ENCODE measurements at regions not wholly inside any gene's neighbourhood (a gene's known extent, or its start where the extent isn't known, plus 50 kb on each side); places are given as distances from the start of the nearest gene placed in this dataset.

DNA sequence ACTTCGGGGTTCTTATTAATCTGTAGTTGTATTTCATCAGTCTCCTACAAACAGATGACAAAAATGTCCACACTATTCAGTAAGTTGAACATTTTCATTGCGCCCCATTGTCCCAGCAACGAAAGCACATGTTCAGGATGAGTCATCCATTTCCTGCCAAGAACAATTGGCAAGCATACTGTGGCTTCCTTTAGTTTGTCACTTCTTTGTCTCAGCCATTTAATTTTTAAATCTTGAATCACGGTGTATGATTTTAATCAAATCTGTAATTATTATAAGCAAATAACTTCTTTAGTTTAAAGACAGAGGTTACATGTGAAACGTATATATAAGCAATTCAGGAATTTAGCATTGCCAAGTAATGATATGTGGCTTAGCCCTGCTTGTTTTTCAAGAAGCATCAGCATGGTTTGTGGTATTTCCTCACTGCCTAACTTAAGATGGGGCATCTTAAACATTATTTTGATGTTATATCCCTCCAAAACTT, 211.3 kb upstream of the KRR1 start:
- Histone ChIP-seq H3K9me3 (no peaks in the 10 kb centered on the region), H3K4me3 (no peak overlapping the region), H3K36me3 (replicated peaks in 1 of 2; ENCODE audit: insufficient read depth in 1 of 2, low read depth in 2 of 2) (no peaks in the 10 kb centered on the region), H3K27me3 (no peaks in the 10 kb centered on the region), H3K4me1 (peaks cover 28% of the 10 kb centered on the region), H3K27ac (peak overlapping the region in 2 of 4 donors; percentile 43 to 44)
- intact Hi-C loops (cut with DNase I), result no loop called here
- DNase-seq, result peak; percentile 29 to 67 (median 54)
- TF ChIP-seq, protein P1, sequence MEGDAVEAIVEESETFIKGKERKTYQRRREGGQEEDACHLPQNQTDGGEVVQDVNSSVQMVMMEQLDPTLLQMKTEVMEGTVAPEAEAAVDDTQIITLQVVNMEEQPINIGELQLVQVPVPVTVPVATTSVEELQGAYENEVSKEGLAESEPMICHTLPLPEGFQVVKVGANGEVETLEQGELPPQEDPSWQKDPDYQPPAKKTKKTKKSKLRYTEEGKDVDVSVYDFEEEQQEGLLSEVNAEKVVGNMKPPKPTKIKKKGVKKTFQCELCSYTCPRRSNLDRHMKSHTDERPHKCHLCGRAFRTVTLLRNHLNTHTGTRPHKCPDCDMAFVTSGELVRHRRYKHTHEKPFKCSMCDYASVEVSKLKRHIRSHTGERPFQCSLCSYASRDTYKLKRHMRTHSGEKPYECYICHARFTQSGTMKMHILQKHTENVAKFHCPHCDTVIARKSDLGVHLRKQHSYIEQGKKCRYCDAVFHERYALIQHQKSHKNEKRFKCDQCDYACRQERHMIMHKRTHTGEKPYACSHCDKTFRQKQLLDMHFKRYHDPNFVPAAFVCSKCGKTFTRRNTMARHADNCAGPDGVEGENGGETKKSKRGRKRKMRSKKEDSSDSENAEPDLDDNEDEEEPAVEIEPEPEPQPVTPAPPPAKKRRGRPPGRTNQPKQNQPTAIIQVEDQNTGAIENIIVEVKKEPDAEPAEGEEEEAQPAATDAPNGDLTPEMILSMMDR (IDR thresholded peaks at IDR 0.05), result no peak
- no peak for TF ChIP-seq POLR2A (IDR thresholded peaks at IDR 0.05)
- 37 to 44% methylated on average over 5 of the region's 5 CpGs for WGBS, 2 donors
- ATAC-seq, result peak; percentile 80

DNA sequence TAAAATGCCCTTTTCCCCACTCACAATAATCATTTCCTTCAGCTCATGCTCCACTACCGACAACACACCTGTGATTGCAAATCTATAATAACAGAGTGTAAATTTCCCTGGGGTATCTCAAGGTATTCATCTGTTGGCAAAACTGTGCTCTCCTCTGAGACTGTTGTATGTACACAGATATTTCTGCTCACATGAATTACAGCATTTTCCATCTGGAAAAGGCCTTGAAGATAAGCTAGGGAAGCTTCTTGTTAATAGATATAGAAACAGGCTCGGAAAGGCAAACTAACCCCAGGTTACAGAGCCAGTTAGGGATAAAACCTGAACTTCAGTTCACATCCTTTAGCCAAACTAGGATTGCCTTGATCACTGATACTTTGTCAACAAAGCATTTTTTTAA, 210.4 kb upstream of the KRR1 start:
- H3K27ac ChIP-seq, result peak overlapping the region; percentile 0 to 44 (median 30)
- 29 to 34% methylated on average over 2 of the region's 2 CpGs for WGBS, 2 donors
- no peak for TF ChIP-seq POLR2A (IDR thresholded peaks at IDR 0.05)
- TF ChIP-seq, protein P1 (IDR thresholded peaks at IDR 0.05), result no peak
- H3K4me3 ChIP-seq, result no peak overlapping the region
- no peaks in the 10 kb centered on the region for H3K9me3 ChIP-seq
- peaks cover 28% of the 10 kb centered on the region for H3K4me1 ChIP-seq
- no peaks in the 10 kb centered on the region for H3K36me3 ChIP-seq (replicated peaks in 1 of 2; ENCODE audit: insufficient read depth in 1 of 2, low read depth in 2 of 2)
- intact Hi-C loops (cut with DNase I), result no loop called here
- DNase-seq (no peak), ATAC-seq (no peak)
- H3K27me3 ChIP-seq, result no peaks in the 10 kb centered on the region

DNA sequence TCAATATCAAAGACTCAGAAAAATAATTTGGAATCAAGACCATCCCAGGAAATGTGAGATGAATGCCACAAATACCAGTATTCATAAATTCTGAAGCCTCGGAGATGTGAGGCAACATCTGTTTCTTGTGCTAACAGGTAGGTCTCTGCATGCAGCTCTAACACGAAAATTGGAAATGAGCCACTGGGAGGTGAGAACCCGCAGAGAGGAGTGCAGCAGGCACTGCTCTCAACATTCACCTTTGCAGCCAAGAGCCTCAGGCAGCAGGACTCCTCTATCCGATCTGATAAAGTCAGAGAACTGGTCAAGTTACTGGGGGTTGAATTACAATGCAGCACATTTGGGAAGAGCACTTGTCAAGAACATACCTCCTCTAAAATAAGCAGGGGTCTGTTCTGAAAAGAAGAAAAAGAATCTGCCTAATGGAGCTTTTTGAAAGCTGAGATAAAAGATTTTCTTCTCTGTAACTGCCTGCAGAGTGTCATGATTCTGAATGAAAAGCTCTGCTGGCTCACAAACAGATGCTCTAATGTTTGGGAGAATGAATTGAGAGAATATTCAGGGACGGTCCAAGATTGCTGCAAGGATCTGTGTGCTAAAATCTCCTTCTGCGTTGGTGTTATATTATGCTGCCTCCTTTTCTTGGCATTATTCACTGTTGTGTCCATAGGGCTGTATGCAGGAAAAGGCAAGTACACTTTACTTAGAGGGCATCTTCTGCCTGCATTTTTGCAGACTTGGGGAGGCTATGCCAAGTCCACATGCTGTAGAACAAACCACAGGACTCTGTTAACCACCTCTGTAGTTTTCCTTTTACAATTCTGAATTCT, 209.6 kb upstream of the KRR1 start:
- Histone ChIP-seq H3K4me1 (peaks cover 28% of the 10 kb centered on the region), H3K36me3 (replicated peaks in 1 of 2; ENCODE audit: insufficient read depth in 1 of 2, low read depth in 2 of 2) (no peaks in the 10 kb centered on the region), H3K27me3 (no peaks in the 10 kb centered on the region), H3K27ac (peak overlapping the region in 3 of 4 donors; percentile 18 to 44 (median 43)), H3K9me3 (no peaks in the 10 kb centered on the region), H3K4me3 (no peak overlapping the region)
- WGBS, 2 donors, result 15 to 20% methylated on average over 6 of the region's 6 CpGs
- TF ChIP-seq, protein P1 (IDR thresholded peaks at IDR 0.05), result no peak
- no peak for TF ChIP-seq POLR2A (IDR thresholded peaks at IDR 0.05)
- intact Hi-C loops (cut with DNase I), result no loop called here
- peak; percentile 69 for ATAC-seq
- peak; percentile 55 to 71 (median 64) for DNase-seq

- intact Hi-C loops (cut with DNase I), result no loop called here
- DNase-seq (no peak), ATAC-seq (no peak)
- Histone ChIP-seq H3K27me3 (no peaks in the 10 kb centered on the region), H3K27ac (no peak overlapping the region), H3K4me1 (peaks cover 28% of the 10 kb centered on the region), H3K36me3 (replicated peaks in 1 of 2; ENCODE audit: insufficient read depth in 1 of 2, low read depth in 2 of 2) (no peaks in the 10 kb centered on the region), H3K9me3 (no peaks in the 10 kb centered on the region), H3K4me3 (no peak overlapping the region)
- no peak for TF ChIP-seq POLR2A (IDR thresholded peaks at IDR 0.05)
- TF ChIP-seq, protein P1 (IDR thresholded peaks at IDR 0.05), result no peak
Measured at GRCh38 chr12:75717902-75718301, 206.5 kb upstream of the KRR1 start.

Measured in body of pancreas (tissue), 4 donors.